ENCODE measurements at regions not wholly inside any gene's neighbourhood (a gene's known extent, or its start where the extent isn't known, plus 50 kb on each side); places are given as distances from the start of the nearest gene placed in this dataset.

GRCh38 chr4:126871810-126872209 lies 760.9 kb upstream of the INTU start:
- DNase-seq = no peak
- no peak overlapping the region for H3K27ac Mint-ChIP-seq
- no peaks in the 10 kb centered on the region for H3K4me1 Mint-ChIP-seq
- peaks cover 19% of the 10 kb centered on the region for H3K9me3 Mint-ChIP-seq
- ChIA-PET CTCF (no interaction called here), POLR2A (no interaction called here)
- no peak overlapping the region for H3K4me3 Mint-ChIP-seq
- H3K27me3 Mint-ChIP-seq = no peaks in the 10 kb centered on the region
- H3K36me3 Mint-ChIP-seq (ENCODE audit: low read depth) = no peaks in the 10 kb centered on the region

GRCh38 chr4:126874533-126874932 lies 758.2 kb upstream of the INTU start:
- H3K36me3 Mint-ChIP-seq (ENCODE audit: low read depth) = no peaks in the 10 kb centered on the region
- no peak for DNase-seq
- peaks cover 12% of the 10 kb centered on the region for H3K9me3 Mint-ChIP-seq
- no peaks in the 10 kb centered on the region for H3K27me3 Mint-ChIP-seq
- H3K4me3 Mint-ChIP-seq = no peak overlapping the region
- no peaks in the 10 kb centered on the region for H3K4me1 Mint-ChIP-seq
- ChIA-PET POLR2A (no interaction called here), CTCF (no interaction called here)
- H3K27ac Mint-ChIP-seq = no peak overlapping the region

GRCh38 chr4:126888968-126889367 lies 743.8 kb upstream of the INTU start:
- no peak for DNase-seq
- no peaks in the 10 kb centered on the region for H3K36me3 Mint-ChIP-seq (ENCODE audit: low read depth)
- no peaks in the 10 kb centered on the region for H3K27me3 Mint-ChIP-seq
- peaks cover 4% of the 10 kb centered on the region for H3K9me3 Mint-ChIP-seq
- H3K4me3 Mint-ChIP-seq = no peak overlapping the region
- no peak overlapping the region for H3K27ac Mint-ChIP-seq
- H3K4me1 Mint-ChIP-seq = no peaks in the 10 kb centered on the region
- ChIA-PET CTCF (no interaction called here), POLR2A (no interaction called here)

- DNase-seq = no peak
- Mint-ChIP-seq H3K9me3 (peaks cover 4% of the 10 kb centered on the region), H3K36me3 (ENCODE audit: low read depth) (no peaks in the 10 kb centered on the region), H3K4me1 (no peaks in the 10 kb centered on the region), H3K27me3 (no peaks in the 10 kb centered on the region), H3K27ac (no peak overlapping the region), H3K4me3 (no peak overlapping the region)
- ChIA-PET CTCF (no interaction called here), POLR2A (no interaction called here)
Observed at GRCh38 chr4:126890383-126890782, 742.4 kb upstream of the INTU start.

GRCh38 chr4:126890994-126891393 lies 741.8 kb upstream of the INTU start:
- CTCF ChIA-PET = no interaction called here
- no peaks in the 10 kb centered on the region for H3K36me3 Mint-ChIP-seq (ENCODE audit: low read depth)
- POLR2A ChIA-PET = no interaction called here
- no peaks in the 10 kb centered on the region for H3K4me1 Mint-ChIP-seq
- H3K27me3 Mint-ChIP-seq = no peaks in the 10 kb centered on the region
- DNase-seq = no peak
- H3K9me3 Mint-ChIP-seq = peaks cover 4% of the 10 kb centered on the region
- no peak overlapping the region for H3K27ac Mint-ChIP-seq
- no peak overlapping the region for H3K4me3 Mint-ChIP-seq

GRCh38 chr4:126894963-126895362 lies 737.8 kb upstream of the INTU start:
- CTCF ChIA-PET = no interaction called here
- Mint-ChIP-seq H3K36me3 (ENCODE audit: low read depth) (no peaks in the 10 kb centered on the region), H3K27ac (no peak overlapping the region), H3K27me3 (no peaks in the 10 kb centered on the region), H3K4me3 (no peak overlapping the region), H3K9me3 (peaks cover 12% of the 10 kb centered on the region), H3K4me1 (no peaks in the 10 kb centered on the region)
- no peak for DNase-seq
- POLR2A ChIA-PET = no interaction called here

- peaks cover 12% of the 10 kb centered on the region for H3K9me3 Mint-ChIP-seq
- no peaks in the 10 kb centered on the region for H3K36me3 Mint-ChIP-seq (ENCODE audit: low read depth)
- no peak for DNase-seq
- no peaks in the 10 kb centered on the region for H3K4me1 Mint-ChIP-seq
- H3K27ac Mint-ChIP-seq = no peak overlapping the region
- POLR2A ChIA-PET = no interaction called here
- CTCF ChIA-PET = no interaction called here
- no peaks in the 10 kb centered on the region for H3K27me3 Mint-ChIP-seq
- no peak overlapping the region for H3K4me3 Mint-ChIP-seq
Observed at GRCh38 chr4:126895988-126896570, 736.7 kb upstream of the INTU start.

GRCh38 chr4:126897038-126897437 lies 735.7 kb upstream of the INTU start:
- H3K27me3 Mint-ChIP-seq = no peaks in the 10 kb centered on the region
- POLR2A ChIA-PET = no interaction called here
- no peak for DNase-seq
- H3K4me1 Mint-ChIP-seq = no peaks in the 10 kb centered on the region
- CTCF ChIA-PET = no interaction called here
- H3K27ac Mint-ChIP-seq = no peak overlapping the region
- no peak overlapping the region for H3K4me3 Mint-ChIP-seq
- H3K36me3 Mint-ChIP-seq (ENCODE audit: low read depth) = no peaks in the 10 kb centered on the region
- peaks cover 12% of the 10 kb centered on the region for H3K9me3 Mint-ChIP-seq

- H3K4me3 Mint-ChIP-seq = no peak overlapping the region
- no peak overlapping the region for H3K27ac Mint-ChIP-seq
- no peaks in the 10 kb centered on the region for H3K36me3 Mint-ChIP-seq (ENCODE audit: low read depth)
- POLR2A ChIA-PET = no interaction called here
- H3K27me3 Mint-ChIP-seq = no peaks in the 10 kb centered on the region
- no peaks in the 10 kb centered on the region for H3K4me1 Mint-ChIP-seq
- H3K9me3 Mint-ChIP-seq = peaks cover 15% of the 10 kb centered on the region
- CTCF ChIA-PET = no interaction called here
- no peak for DNase-seq
Observed at GRCh38 chr4:126898815-126899214, 733.9 kb upstream of the INTU start.

GRCh38 chr4:126899331-126899801 lies 733.4 kb upstream of the INTU start:
- no peak for DNase-seq
- no peak overlapping the region for H3K27ac Mint-ChIP-seq
- no peaks in the 10 kb centered on the region for H3K36me3 Mint-ChIP-seq (ENCODE audit: low read depth)
- CTCF ChIA-PET = no interaction called here
- no peaks in the 10 kb centered on the region for H3K27me3 Mint-ChIP-seq
- H3K4me1 Mint-ChIP-seq = no peaks in the 10 kb centered on the region
- peaks cover 15% of the 10 kb centered on the region for H3K9me3 Mint-ChIP-seq
- no peak overlapping the region for H3K4me3 Mint-ChIP-seq
- POLR2A ChIA-PET = no interaction called here

- peaks cover 7% of the 10 kb centered on the region for H3K9me3 Mint-ChIP-seq
- H3K36me3 Mint-ChIP-seq (ENCODE audit: low read depth) = no peaks in the 10 kb centered on the region
- H3K27me3 Mint-ChIP-seq = no peaks in the 10 kb centered on the region
- CTCF ChIA-PET = no interaction called here
- no peak overlapping the region for H3K27ac Mint-ChIP-seq
- H3K4me3 Mint-ChIP-seq = no peak overlapping the region
- DNase-seq = no peak
- H3K4me1 Mint-ChIP-seq = no peaks in the 10 kb centered on the region
- POLR2A ChIA-PET = no interaction called here
Observed at GRCh38 chr4:126906466-126906865, 726.3 kb upstream of the INTU start.

- Mint-ChIP-seq H3K27ac (no peak overlapping the region), H3K4me3 (no peak overlapping the region), H3K9me3 (peaks cover 10% of the 10 kb centered on the region), H3K27me3 (no peaks in the 10 kb centered on the region), H3K4me1 (no peaks in the 10 kb centered on the region), H3K36me3 (ENCODE audit: low read depth) (no peaks in the 10 kb centered on the region)
- ChIA-PET POLR2A (no interaction called here), CTCF (no interaction called here)
- no peak for DNase-seq
Observed at GRCh38 chr4:126907389-126907788, 725.4 kb upstream of the INTU start.

- Mint-ChIP-seq H3K27ac (no peak overlapping the region), H3K27me3 (no peaks in the 10 kb centered on the region), H3K4me1 (no peaks in the 10 kb centered on the region), H3K36me3 (ENCODE audit: low read depth) (no peaks in the 10 kb centered on the region), H3K9me3 (peaks cover 3% of the 10 kb centered on the region), H3K4me3 (no peak overlapping the region)
- ChIA-PET POLR2A (no interaction called here), CTCF (no interaction called here)
- DNase-seq = no peak
Observed at GRCh38 chr4:126916049-126916625, 716.6 kb upstream of the INTU start.

- no peak overlapping the region for H3K27ac Mint-ChIP-seq
- POLR2A ChIA-PET = no interaction called here
- no peak overlapping the region for H3K4me3 Mint-ChIP-seq
- no peak for DNase-seq
- H3K27me3 Mint-ChIP-seq = no peaks in the 10 kb centered on the region
- CTCF ChIA-PET = no interaction called here
- H3K9me3 Mint-ChIP-seq = peaks cover 2% of the 10 kb centered on the region
- no peaks in the 10 kb centered on the region for H3K36me3 Mint-ChIP-seq (ENCODE audit: low read depth)
- H3K4me1 Mint-ChIP-seq = no peaks in the 10 kb centered on the region
Observed at GRCh38 chr4:126916626-126917140, 716.1 kb upstream of the INTU start.

All from activated CD4-positive, alpha-beta memory T cell treated with anti-CD3 and anti-CD28 coated beads, Interleukin-2, amount 10 ng/mL, durations not matched to agents 7 days and 5 days (primary cell).